ENCODE measurements at regions not wholly inside any gene's neighbourhood (a gene's known extent, or its start where the extent isn't known, plus 50 kb on each side); places are given as distances from the start of the nearest gene placed in this dataset.
A peak's percentile ranks its signal among the peaks of the same experiment; 100 is the strongest.

DNA sequence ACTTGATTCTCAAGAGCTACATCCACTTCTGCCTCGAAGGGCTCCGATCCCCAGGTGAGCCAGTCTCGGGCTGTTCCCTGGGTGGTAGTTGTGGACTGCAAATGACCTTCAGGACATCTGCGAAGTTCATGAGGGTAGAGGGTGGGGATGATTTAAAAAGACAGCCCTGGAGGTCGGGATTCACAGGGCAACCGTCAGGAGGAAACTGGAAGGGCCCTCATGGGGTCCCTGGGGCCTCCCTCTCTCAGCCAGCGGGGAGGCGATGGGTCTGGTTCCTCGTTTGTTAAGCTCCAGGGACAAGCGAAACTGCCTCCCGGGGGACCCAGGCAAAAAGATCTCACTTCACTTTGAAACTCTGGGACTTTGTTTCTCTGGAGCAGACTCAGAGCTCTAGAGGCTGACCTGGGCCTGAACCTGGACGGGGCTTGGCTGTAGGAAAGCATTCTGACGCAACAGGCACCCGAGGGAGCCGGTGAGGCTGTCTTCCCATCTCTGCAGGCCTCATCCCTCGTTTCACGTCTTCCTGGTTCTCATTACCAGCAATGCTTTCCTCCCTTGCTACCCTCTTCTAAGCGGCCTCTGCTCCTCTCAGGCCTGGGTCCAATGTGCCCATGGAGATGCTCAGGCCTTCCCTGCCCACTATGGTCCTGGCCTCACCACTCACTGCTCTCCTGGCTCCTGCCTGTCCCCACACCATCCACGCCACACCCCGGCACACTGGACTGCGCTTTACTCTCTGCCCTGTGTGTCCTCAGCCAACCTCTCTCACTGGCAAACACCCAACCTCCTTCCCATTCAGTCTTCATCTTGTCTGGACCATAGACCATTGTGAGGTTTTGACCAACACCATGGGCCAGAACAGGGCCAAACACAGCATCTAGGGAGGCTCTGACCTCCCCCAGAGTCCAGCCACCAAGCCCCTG, 214.2 kb upstream of the TNRC6C start:
- DNase-seq (ENCODE audit: low spot score): no peak
- intact Hi-C loops (cut with DNase I): no loop called here

- DNase-seq (ENCODE audit: low spot score): no peak
- intact Hi-C loops (cut with DNase I): no loop called here
Measured at GRCh38 chr17:77745702-77746101, 212.8 kb upstream of the TNRC6C start.

DNA sequence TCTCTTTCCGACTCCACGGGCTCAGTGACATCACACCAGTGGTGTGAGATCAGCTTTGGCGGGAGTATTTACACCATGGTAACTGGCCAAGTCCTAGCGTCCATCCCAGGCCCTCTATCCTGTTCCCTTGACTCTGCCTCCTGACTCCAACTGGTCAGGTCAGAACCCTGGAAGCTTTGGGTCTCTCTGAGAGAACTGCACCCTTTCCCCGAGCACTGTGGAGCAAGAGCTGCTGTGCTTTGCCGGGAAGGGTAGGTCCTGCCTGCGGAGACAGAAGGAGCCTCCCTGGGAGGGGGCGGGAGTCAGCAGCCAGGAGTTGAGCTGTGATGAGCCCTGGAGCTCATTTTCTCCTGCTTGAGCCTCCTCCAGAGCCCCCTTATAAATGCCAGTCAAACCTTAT, 212.1 kb upstream of the TNRC6C start:
- intact Hi-C loops (cut with DNase I): no loop called here
- peak; percentile 48 for DNase-seq (ENCODE audit: low spot score)

- intact Hi-C loops (cut with DNase I): no loop called here
Measured at GRCh38 chr17:77746896-77747554, 211.5 kb upstream of the TNRC6C start.

DNA sequence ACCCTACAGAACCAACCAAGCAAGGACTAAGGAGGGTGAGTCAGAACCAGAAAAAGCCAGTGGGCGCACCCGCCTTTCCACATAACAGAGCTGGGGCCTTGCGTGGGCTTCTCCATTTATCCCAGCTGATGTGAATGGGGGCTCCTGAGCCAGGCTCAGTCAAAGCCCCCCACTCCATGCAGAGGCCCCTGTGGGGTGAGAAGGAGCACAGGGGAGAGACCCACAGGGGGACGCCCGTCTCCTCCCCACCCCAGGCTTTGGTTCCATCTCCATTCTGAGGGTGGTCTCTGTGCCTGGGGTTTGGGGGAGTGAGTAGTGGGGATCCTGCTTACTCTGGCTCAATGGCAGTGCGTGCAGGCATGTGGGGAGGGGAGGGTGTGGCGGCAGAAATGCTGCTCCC, 210.1 kb upstream of the TNRC6C start:
- intact Hi-C loops (cut with DNase I): no loop called here
- DNase-seq (ENCODE audit: low spot score): peak; percentile 56

More at GRCh38 chr17:77746896-77747554, 211.5 kb upstream of the TNRC6C start:
- DNase-seq (ENCODE audit: low spot score): peak; percentile 24

GRCh38 chr17:77749321-77749751, 209.2 kb upstream of the TNRC6C start:
- intact Hi-C loops (cut with DNase I): no loop called here
- DNase-seq (ENCODE audit: low spot score): peak; percentile 47

GRCh38 chr17:77749989-77750388, 208.5 kb upstream of the TNRC6C start:
- intact Hi-C loops (cut with DNase I): loop anchor here in 1 of 2 donors (10.0 kb wide), 1 partner anchor 205 kb away; no protein-coding TSS in a partner anchor
- peak; percentile 44 for DNase-seq (ENCODE audit: low spot score)

- peak; percentile 53 for DNase-seq (ENCODE audit: low spot score)
- intact Hi-C loops (cut with DNase I): loop anchor here in 1 of 2 donors (10.0 kb wide), 1 partner anchor 206 kb away; no protein-coding TSS in a partner anchor
Measured at GRCh38 chr17:77750427-77751043, 208.0 kb upstream of the TNRC6C start.

DNA sequence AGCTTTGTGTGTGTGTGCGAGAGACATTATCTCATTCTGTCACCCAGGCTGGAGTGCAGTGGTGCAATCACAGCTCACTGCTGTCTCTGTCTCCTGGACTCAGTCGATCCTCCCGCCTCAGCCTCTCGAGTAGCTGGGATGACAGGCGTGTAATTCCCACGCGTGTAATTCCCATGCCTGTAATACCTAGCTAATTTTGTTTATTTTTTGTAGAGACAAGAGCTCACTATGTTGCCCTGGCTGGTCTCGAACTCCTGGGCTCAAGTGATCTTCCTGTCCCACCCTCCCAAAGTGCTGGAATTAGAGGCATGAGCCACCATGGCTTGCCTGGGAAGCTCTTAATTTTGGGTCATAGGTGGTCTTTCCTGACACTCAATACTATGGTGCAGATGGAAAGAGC, 205.3 kb upstream of the TNRC6C start:
- intact Hi-C loops (cut with DNase I): loop anchor here in 1 of 2 donors (10.0 kb wide), 1 partner anchor 208 kb away; no protein-coding TSS in a partner anchor
- no peak for DNase-seq (ENCODE audit: low spot score)

GRCh38 chr17:77753691-77754245, 204.7 kb upstream of the TNRC6C start:
- intact Hi-C loops (cut with DNase I): loop anchor here in 1 of 2 donors (10.0 kb wide), 1 partner anchor 209 kb away; no protein-coding TSS in a partner anchor

GRCh38 chr17:77754956-77755355, 203.5 kb upstream of the TNRC6C start:
- intact Hi-C loops (cut with DNase I): loop anchor here in 1 of 2 donors (10.0 kb wide), 1 partner anchor 210 kb away; no protein-coding TSS in a partner anchor
- no peak for DNase-seq (ENCODE audit: low spot score)

More at GRCh38 chr17:77753691-77754245, 204.7 kb upstream of the TNRC6C start:
- peak; percentile 32 for DNase-seq (ENCODE audit: low spot score)

- no peak for DNase-seq (ENCODE audit: low spot score)
- intact Hi-C loops (cut with DNase I): loop anchor here in 1 of 2 donors (10.0 kb wide), 1 partner anchor 211 kb away; no protein-coding TSS in a partner anchor
Measured at GRCh38 chr17:77755410-77755963, 203.0 kb upstream of the TNRC6C start.

GRCh38 chr17:77756028-77756427, 202.5 kb upstream of the TNRC6C start:
- intact Hi-C loops (cut with DNase I): loop anchor here in 1 of 2 donors (10.0 kb wide), 1 partner anchor 211 kb away; no protein-coding TSS in a partner anchor
- DNase-seq (ENCODE audit: low spot score): no peak

- DNase-seq (ENCODE audit: low spot score): no peak
- intact Hi-C loops (cut with DNase I): loop anchor here in 1 of 2 donors (10.0 kb wide), 1 partner anchor 212 kb away; no protein-coding TSS in a partner anchor
Measured at GRCh38 chr17:77756846-77757560, 201.5 kb upstream of the TNRC6C start.

DNA sequence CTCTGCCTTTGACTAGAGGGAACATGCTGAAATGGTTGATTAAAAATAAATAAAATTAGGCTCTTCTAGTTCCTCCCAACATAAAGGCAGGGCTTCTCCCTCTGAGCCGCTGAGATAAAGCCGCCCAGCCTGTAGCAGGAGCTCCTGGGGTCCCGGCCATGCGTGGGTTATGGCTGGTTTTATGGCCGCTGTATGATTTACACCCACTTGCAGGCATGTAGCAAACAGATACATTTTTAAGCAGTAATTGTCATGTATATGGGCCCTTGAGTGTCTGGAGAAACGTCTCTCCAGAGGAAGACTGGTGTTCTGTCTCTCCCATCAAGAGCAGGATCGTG, 201.0 kb upstream of the TNRC6C start:
- no peak for DNase-seq (ENCODE audit: low spot score)
- intact Hi-C loops (cut with DNase I): loop anchor here in 1 of 2 donors (10.0 kb wide), 1 partner anchor 213 kb away; no protein-coding TSS in a partner anchor

DNA sequence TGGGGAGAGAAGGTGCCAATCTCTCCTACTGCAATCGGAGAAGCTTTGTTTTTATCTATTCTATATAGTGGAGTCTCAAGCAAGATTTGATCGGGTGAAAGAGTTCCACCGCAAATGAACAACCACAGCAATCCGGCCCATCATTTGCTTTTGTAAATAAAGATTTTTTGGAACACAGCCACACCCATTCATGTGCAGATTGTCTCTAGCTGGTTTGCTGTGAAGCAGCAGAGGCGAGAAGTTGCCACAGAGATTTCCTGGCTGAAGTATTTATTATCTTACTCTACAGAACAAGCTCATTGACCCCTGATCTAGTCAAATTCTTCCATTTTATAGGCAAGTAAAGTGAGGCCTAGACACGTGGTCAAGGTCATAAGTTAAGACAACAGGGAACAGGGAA, 195.5 kb upstream of the TNRC6C start:
- DNase-seq (ENCODE audit: low spot score): no peak
- intact Hi-C loops (cut with DNase I): no loop called here

DNA sequence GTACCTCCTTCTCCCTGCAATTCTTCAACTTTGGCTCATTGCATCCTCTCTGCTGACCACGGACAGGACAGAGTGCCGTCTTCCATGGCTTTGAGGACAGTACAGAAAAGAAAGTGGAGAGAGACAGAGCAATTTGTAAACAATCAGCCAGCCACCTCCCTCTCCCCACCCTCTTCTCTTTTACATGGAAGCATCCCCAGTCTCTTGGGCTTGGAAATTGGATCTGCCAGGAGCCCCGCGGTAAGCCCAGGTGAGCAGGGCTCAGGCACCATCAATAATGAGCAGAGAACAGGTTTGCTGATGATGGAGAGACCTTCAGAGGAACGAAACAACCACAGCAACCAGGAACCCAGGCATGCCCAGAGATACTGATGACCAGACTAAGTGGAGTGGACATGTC, 194.9 kb upstream of the TNRC6C start:
- no peak for DNase-seq (ENCODE audit: low spot score)
- intact Hi-C loops (cut with DNase I): no loop called here

DNA sequence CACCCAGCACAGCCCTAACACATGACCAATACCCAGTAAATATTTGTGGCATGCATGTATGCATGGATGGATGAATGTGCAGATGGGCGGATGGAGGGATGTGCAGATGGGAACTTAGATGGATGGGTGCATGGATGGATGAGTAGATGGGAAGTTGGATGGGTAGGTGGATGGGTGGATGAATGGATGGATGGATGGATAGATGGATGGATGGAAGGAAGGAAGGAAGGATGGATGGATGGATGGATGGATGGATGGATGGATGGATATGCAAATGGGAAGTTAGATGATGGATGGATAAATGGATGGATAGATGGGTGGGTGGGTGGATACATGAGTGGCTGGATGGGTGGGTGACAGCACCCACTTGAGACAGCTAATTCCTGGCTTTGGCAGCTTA, 193.2 kb upstream of the TNRC6C start:
- intact Hi-C loops (cut with DNase I): no loop called here
- no peak for DNase-seq (ENCODE audit: low spot score)
